ENCODE measurements at regions not wholly inside any gene's neighbourhood (a gene's known extent, or its start where the extent isn't known, plus 50 kb on each side); places are given as distances from the start of the nearest gene placed in this dataset.

GRCh38 chr4:186428481-186428880 lies 126.9 kb downstream of the MTNR1A start:
- TF ChIP-seq EZH2 (IDR thresholded peaks at IDR 0.05; ENCODE audit: insufficient read depth, low read length) (no peak), CTCF (IDR thresholded peaks at IDR 0.05; ENCODE audit: insufficient read depth, low read depth, low read length) (no peak)

Data from astrocyte (in vitro differentiated cells and primary cell).